GM19455 (cell line): ENCODE measurements at regions not wholly inside any gene's neighbourhood (a gene's known extent, or its start where the extent isn't known, plus 50 kb on each side); places are given as distances from the start of the nearest gene placed in this dataset.
"Not testable (repeated sequence)": the region's sequence is repeated elsewhere in the genome, so short reads cannot be mapped to it uniquely, and the experiment has no call there.

ENCODE experiments used
- ATAC-seq: cut with Tn5 transposase; IDR thresholded peaks from one replicate; pipeline ENCODE4 v1.9.1; 2021; ENCODE audit not compliant: unreplicated experiment

DNA sequence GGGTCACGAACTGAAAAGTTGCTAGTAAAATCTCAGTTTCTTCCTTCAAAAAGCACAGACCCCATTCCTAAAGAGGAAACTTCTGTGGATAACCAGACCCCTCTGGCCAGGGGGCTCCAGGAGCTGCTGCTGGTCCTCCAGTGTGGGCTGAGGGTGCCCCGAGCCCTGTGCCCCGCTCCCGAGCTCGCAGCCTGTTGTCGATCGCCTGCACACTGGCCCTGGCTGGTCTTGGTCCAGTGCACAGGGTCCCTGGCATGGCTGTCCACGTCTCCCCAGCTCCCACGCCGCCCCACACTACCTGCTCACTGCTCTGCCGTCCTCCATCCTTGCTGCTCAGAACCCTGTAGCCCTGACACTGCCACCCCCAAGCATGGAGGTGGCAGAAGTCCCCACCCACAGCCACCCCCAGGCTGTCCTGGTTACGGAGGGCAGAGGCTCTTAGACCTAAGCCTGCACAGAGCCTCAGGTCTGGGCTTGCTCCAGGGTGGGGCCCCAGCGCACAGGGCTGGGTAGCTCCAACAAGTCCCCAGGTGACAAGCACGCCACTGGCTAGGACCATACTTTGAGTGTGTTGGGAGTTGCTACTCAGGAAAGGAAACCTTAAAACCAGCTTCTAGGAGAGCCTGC lies 87.0 kb downstream of the PLXNA1 start:
- ATAC-seq: no peak

DNA sequence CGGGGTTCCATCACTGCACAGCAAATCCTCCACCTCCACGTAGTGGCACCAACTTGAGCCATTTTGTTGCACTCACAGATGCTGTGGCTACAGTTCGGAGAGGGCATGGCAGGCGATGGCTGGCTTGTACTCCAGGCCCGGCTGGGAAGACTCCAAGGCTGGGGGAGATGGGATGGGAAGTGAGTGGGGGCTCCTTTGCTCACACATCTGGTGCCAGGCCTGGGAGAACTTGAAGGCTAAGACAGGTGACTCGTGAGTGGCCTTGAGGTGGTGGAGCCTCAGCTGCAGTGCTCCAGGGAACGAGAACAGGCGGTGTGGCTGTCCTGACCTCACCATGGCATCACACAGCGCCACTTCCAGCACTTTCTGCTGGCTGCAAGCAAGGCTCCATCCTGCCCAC lies 87.9 kb downstream of the PLXNA1 start:
- no peak for ATAC-seq

DNA sequence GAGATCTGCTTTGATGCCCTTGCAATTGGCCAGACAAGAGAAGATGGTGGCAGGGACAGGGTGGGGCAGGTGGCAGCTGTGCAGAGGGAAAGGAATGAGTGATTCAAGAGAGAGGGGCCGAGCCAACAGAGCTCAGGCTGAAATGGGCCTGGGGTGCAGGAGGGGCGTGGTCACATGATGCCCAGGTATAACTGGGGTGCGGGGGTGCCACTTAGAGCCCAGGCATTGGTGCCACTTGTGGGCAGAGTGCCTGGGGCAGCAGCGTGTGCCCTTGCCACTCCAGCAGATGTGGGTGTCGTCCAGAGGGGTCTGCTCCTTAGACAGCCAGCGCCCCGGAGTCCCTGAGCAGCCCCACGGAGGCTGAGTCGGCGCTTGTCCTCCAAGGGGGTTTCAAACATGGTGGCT lies 88.7 kb downstream of the PLXNA1 start:
- ATAC-seq: no peak

DNA sequence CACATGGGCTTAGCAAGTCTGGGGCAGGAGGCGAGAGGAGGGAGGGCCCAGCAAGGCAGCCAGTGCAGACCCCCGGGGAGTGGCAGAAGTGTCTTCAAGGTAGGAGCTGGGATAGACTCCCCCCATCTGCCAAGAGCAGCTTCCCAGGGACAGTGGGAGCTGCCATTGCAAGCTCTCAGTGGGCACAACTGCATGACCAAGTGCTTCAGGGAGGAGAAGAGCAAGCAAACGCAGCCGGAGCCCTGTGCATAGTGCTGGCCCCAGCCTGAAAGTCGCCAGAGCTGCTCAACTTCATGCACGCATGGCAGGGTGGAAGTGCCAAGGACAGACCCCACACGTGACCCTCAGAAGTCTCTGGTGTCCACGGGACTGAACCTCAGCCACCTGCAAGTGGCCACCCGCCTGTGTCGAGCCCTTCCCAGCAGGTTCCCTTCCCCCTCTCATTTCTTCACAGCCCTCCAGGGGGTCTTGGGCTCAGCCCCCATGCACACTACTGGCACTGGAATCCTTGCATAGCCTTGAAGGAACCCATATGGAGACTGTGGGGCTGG lies 89.4 kb downstream of the PLXNA1 start:
- no peak for ATAC-seq

DNA sequence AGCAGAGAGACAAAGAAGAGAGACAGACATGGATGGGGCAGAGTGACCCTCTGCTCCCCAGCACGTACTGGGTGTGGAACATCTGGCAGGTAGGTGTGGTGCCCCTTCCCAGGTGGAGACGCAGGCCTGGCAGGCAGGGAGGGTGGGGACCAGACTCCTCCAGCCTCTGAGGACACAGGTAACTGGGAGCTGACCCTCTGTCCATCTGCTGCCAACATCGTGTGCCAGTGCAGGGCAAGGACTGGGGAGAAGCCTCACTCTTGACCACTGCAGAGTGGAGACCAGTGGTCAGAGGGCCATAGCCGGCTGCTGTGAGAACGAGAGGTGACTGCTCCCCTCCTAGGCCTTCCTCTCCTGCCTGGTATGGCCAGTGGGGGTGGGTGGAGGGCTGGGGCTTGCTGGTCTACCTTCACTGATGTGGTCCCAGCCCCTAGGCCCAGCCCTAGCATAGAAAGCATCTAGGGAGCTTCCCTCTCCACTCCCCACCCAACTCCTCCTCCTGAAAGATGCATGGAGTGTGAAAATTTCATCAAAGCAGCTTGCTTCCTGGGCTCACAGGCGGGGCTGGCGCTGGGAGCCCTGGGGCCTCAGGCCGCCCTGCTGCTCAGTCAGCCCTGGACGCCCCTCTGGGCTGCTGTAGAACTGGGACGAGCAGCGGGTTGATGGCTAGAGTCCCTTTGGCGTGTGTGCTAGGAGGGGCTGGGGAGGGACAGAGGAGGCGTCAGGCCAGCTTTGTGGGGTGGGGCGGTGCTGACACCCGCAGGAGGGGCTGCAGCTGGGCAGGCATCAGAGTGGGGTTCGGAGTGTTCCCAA lies 90.3 kb downstream of the PLXNA1 start:
- no peak for ATAC-seq

DNA sequence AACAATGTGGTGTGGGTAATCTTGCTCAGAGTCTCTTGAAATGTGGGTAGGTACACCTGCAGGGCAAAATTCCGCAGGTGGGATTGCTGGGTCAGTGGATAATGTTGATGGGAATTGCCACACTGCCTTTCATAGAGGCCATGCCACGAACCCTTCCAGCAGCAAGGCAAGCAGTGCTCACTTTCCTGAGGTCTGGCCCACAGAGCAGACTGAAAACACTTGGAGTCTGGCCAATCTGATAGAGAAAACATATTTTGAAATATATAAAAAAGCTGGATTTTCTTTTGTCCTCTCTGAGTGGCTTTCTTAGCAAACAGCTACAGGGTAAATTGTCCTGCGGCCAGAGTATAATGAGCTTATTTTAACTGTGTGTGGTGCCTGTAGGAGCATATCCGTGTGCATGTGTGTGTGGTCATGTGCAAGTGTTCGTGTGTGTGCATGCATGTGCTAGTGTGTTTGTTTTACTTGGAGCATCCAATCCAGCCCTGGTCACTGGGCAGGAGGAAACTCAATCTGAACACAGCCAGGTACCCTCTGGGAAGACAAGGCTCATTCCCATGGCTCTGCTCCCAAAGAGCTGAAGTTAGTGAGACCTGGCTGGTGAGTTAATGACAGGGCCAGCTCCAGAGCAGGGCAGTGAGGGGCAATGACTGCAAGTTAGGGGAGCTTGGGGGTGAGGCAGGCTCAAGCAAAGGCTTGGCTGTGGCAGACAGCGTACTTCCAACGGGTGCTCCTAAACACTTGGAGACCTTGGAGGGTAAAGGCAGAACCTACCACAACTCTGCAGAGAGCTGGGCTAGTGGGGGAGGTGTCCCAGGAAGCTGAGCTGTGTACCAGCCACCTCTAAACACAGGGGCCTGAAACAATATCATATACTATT lies 91.3 kb downstream of the PLXNA1 start:
- no peak for ATAC-seq

DNA sequence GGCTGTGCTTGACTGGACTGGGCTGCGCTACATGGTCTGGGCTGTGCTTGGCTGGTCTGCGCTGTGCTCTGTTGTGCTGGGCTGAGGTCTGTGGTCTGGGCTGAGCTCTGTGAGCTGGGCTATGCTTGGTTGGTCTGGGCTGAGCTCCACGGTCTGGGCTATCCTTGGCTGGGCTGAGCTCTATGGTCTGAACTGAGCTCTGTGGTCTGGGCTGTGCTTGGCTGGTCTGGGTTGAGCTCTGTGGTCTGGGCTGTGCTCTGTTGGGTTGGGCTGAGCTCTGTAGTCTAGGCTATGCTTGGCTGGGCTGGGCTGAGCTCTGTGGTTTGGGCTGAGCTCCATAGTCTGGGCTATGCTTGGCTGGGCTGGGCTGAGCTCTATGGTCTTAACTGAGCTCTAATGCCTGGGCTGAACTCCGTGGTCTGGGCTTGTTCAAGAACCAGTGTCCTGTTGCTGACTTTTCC lies 92.0 kb downstream of the PLXNA1 start:
- peak; percentile 69 for ATAC-seq

DNA sequence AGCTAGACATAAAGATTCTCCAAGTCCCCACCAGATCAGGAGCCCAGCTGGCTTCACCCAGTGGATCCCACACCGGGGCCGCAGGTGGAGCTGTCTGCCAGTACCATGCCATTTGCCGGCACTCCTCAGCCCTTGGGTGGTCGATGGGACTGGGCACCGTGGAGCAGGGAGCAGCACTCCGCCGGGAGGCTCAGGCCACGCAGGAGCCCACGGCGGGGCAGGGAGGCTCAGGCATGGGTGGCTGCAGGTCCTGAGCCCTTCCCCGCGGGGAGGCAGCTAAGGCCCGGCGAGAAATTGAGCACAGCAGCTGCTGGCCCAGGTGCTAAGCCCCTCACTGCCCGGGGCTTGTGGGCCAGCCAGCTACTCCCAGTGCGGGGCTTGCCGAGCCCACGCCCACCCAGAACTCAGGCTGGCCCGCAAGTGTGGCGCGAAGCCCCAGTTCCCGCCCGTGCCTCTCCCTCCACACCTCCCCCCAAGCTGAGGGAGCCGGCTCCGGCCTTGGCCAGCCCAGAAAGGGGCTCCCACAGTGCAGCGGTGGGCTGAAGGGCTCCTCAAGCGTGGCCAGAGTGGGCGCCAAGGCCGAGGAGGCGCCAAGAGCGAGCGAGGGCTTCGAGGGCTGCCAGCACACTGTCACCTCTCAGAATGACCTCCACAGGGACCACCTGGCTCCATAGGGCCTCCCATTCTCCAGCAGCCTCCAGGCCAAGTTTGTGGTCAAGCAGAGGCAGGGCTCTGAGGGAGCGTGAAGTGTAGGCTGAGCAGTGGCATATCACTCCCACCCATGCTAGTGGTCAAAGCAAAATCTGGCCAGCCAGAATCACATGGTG lies 93.5 kb downstream of the PLXNA1 start:
- ATAC-seq: not testable (repeated sequence)

DNA sequence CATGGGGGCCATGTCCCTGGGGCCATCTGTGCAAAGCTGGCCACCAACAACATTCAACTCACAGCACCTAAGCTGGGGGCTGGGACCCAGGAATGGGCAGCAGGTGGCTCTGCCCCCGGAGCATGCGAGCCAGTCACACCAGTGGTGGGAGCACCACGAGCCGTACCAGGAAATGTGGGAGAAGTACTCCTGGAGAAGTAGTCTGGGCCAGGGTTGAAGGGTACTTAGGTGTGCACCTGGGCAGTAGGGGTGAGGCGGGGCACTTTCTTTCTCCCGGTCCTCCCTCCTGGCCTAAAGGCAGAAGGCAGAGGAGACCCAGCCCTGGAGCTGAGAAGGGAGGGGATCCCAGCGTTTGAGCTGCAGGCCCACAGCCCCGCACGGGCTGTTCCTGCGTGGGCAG lies 94.2 kb downstream of the PLXNA1 start:
- ATAC-seq: no peak

DNA sequence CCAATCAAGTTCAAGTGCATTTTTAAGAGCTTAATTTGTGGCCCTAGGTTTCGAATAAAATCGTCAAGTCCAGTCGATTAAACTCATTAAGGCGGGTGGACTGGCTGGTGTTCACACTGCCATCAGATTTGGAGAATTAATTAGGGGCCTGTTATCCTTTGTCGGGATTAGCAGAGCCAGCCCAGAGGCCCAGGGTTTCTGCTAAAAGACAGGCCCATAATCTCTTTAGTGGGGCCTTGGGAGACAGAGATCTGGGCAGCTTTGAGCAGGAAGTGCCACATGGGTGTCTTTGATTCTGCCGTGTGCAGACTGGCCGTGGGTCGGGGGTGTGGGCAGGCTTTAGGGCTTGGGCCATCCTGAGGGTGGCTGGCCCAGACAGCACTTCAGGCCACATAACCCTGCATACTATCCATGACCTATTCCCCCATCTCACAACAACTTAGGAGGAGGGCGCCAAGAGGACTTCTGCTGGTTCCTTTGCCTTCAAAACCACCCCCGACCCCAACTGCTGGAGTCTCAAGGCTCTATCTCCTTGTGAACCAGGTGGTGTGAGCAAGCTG lies 94.7 kb downstream of the PLXNA1 start:
- no peak for ATAC-seq

DNA sequence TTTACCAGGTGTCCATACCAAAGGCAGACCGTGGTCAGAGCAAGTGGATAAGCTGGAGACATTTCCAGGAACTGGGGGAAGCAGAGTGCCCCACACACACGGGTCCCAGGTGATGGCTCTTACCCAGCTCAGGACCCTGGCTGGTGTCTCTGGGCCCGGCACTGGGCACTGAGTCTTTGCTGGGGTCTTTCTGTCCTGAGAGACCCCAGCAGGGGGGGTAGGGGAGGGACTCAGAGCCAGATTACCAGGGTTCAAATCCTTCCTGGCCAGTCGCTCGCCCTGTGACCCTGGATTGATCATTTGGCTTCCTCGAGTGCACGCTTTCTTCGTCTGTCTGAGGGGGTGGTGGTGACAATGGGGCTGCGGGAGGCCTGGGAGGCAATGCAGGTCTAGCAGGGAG lies 95.7 kb downstream of the PLXNA1 start:
- ATAC-seq: no peak

DNA sequence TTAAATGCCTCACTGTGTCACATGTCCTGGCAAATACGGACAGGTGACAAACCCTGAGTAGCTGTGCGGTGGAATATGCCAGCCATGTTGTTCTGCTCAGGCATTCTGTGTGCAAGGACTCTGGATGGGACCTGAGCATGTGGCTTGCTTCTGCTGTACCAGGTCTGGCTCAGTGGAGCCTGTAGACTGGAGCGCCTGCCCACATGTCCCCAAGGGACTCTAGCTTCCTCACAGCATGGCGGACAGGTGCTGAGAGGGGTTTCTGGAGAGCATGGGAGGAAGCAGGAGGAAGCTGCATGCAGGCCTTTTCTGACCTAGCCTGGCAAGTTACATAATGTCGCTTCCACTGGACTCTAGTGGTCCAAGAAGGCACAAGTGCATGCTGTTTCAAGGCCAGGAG lies 96.3 kb downstream of the PLXNA1 start:
- ATAC-seq: no peak

DNA sequence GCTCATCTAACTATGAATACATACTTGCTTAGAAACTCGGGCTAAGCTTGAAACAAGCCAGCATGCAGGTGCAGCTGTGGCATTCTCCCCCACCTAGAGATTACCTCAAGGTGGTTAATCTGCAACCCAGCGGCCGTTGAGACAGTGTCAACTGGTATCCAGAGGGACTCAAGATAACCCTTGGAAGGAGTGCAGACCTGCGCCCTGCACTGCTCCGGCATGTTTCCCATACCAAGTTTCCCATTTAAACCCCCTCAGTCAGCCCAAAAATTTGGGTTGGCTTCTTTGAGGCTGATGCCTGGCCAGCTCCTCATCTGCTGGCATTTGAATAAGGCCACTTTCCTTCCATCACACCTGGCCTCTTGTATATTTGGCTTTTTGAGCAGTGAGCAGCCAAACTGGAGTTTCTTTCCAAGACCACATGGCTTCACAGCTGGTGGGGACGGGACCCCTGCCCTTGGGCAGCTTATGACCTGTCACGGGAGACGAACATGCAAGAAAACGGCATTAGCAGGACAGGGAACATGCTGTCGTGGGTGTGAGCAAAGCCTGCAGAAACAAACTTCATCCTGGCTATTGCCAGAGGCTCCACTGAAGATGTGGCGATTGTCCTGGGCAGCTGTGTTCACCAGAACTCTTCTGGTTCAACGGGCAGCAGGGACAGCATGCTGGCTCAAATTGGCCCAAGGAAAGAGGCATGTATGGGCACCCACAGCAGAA lies 98.2 kb downstream of the PLXNA1 start:
- no peak for ATAC-seq

DNA sequence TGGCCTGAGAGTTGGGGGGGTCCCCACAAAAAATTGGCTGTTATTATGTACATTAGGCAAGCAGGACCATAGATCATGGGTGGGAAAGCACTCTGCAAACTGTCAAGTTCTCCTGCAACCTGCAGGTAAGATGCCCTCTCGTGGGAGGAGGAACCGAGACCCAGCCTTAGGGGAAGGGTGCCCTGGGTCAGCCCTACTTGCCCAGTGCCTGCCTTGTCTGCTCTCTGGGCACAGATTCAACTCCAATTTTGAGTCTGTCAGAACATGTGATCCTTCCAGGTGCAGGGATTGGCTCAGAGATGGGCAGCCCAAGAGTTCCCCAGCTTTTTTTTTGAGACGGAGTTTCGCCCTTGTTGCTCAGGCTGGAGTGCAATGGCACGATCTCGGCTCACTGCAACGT lies 99.2 kb downstream of the PLXNA1 start:
- no peak for ATAC-seq

DNA sequence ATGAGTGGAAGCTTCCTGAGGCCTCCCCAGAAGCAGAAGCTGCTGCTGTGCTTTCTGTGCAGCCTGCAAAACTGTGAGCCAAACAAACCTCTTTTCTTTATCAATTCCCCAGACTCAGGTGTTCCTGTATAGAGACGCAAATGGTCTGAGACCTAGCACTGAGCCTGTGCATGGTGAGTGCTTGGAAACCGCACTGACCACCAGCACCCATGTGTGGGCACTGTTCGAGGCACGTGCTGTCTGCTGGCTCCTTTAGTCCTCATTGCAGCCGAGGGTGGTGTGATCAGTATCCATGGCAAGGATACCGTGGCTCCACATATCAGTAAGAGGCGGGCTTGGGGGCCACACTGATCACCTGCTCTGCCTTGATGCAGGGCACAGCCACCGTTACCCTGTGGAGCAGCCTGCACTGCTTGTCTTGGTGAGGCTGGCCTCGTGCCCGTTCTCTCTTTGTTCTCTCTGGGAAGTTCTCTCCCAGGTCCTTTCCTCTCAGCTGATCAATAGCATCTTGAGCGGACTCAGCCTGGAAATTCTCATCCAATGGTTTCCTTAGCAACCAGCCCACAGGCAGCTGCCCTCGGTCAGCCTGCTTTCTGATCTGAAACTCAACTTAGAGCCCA lies 101.0 kb downstream of the PLXNA1 start:
- ATAC-seq: no peak

DNA sequence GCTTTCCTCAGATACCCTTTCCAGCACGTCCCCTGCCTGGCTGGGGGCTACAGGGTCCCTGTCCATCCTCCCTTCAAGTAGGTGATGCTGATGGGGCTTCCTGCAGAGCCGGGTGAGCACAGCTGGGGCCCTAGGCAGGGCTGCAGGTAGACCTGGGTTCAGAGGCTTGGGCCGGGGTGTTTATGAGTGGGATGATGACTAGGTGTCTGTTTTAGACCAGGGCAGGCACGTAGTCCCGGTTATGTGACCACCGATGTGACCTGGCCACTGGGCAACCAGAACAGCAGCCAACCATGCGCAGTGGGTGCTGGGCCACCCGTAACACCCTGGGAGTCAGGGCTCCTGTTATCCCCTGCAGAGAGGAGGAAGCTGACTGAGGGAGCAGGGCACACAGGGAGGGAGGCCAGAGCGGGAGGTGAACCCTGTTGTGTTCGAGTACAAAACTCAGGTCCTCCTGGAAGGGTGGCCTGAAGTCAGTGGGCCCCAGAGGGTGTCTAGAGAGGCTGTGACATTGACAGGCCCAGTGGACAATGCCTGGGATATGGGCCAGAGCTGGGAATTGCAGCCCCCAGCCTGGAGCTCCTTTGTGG lies 101.6 kb downstream of the PLXNA1 start:
- ATAC-seq: no peak

DNA sequence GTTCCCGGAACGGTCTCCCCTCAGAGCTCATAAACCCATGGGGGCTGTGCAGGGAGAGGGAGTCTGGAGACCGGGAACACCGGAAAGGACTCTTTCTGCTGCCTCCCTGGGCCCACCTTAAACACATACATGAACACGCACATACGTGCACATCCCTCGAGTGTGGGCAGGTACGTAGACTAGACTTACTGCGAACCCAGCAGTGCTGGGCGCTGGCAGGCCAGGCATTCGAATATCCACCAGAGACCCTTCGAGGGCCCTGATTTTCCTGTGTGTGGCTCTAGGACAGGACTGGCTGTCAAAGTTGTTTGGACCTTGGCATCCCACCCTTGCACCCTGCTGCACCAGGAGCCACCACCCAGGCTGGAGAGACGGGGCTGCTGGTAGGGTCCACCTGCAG lies 102.7 kb downstream of the PLXNA1 start:
- no peak for ATAC-seq

DNA sequence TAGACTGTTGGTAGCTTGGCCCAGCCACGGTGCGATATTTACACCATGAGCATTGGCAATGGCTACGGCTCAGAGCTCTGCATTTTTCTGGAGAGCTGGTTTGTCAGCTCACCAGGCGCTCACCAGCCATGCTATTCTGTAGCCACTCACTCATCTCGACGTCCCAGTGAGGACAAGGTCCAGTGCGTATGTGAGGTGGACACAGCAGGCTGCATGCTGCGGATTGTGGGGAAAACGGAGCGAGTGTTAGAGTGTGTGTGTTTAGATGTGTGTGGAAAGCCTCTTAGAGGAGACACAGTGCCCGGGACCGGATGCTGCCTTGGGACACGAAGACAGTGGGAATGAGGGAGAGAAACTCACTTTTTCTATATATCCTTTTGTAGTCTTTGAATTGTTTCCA lies 103.7 kb downstream of the PLXNA1 start:
- not testable (repeated sequence) for ATAC-seq

DNA sequence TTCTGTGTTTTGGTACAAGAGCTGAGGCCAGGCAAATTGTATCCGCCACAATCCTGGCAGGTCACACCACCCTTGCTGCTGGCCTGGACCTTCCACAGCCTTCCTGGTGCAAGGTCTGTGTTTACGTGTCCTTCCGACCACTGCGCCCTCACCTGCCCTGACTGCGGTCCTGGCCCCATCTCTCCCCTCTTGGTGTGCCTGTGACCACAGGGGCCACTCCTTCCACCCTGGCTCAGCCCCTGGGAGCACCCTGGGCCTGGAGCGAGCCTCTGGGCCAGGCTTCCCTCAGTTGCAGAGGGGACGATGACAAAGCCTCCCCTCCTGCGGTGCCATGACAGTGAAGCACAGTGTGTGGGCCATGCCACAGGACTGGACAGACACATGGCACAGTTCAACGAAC lies 104.5 kb downstream of the PLXNA1 start:
- no peak for ATAC-seq
